ENCODE measurements at regions not wholly inside any gene's neighbourhood (a gene's known extent, or its start where the extent isn't known, plus 50 kb on each side); places are given as distances from the start of the nearest gene placed in this dataset.

DNA sequence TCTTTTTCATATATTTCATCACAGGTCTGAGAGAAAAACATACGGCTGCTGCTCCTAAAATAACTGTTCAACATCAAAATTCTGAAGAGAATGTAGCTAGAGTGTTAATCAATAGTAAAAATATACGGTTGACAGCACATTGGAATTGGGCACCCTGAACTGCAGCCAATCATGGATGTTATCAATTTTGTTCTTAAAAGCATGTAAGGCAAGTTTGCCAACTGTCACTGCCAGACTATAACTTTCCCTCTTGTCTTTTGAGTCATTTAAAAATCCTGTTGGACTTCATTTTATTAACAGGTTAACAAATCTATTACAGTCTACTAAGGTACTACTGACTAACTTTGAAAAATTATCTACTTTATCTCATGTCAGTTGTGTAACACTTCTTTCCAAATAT lies 592.8 kb downstream of the HACE1 start (continued):
- TF ChIP-seq, protein P1, sequence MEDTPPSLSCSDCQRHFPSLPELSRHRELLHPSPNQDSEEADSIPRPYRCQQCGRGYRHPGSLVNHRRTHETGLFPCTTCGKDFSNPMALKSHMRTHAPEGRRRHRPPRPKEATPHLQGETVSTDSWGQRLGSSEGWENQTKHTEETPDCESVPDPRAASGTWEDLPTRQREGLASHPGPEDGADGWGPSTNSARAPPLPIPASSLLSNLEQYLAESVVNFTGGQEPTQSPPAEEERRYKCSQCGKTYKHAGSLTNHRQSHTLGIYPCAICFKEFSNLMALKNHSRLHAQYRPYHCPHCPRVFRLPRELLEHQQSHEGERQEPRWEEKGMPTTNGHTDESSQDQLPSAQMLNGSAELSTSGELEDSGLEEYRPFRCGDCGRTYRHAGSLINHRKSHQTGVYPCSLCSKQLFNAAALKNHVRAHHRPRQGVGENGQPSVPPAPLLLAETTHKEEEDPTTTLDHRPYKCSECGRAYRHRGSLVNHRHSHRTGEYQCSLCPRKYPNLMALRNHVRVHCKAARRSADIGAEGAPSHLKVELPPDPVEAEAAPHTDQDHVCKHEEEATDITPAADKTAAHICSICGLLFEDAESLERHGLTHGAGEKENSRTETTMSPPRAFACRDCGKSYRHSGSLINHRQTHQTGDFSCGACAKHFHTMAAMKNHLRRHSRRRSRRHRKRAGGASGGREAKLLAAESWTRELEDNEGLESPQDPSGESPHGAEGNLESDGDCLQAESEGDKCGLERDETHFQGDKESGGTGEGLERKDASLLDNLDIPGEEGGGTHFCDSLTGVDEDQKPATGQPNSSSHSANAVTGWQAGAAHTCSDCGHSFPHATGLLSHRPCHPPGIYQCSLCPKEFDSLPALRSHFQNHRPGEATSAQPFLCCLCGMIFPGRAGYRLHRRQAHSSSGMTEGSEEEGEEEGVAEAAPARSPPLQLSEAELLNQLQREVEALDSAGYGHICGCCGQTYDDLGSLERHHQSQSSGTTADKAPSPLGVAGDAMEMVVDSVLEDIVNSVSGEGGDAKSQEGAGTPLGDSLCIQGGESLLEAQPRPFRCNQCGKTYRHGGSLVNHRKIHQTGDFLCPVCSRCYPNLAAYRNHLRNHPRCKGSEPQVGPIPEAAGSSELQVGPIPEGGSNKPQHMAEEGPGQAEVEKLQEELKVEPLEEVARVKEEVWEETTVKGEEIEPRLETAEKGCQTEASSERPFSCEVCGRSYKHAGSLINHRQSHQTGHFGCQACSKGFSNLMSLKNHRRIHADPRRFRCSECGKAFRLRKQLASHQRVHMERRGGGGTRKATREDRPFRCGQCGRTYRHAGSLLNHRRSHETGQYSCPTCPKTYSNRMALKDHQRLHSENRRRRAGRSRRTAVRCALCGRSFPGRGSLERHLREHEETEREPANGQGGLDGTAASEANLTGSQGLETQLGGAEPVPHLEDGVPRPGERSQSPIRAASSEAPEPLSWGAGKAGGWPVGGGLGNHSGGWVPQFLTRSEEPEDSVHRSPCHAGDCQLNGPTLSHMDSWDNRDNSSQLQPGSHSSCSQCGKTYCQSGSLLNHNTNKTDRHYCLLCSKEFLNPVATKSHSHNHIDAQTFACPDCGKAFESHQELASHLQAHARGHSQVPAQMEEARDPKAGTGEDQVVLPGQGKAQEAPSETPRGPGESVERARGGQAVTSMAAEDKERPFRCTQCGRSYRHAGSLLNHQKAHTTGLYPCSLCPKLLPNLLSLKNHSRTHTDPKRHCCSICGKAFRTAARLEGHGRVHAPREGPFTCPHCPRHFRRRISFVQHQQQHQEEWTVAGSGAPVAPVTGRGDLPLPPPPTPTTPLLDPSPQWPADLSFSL (CRISPR knock-in tag; IDR thresholded peaks at IDR 0.05), result no peak
- TF ChIP-seq, protein P2, sequence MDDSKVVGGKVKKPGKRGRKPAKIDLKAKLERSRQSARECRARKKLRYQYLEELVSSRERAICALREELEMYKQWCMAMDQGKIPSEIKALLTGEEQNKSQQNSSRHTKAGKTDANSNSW (CRISPR knock-in tag; IDR thresholded peaks at IDR 0.05; ENCODE audit: borderline replicate concordance), result no peak
- no peak for TF ChIP-seq EZH2 (conservative IDR thresholded peaks at IDR 0.05; ENCODE audit: low read depth, low read length)
- TF ChIP-seq, protein P3, sequence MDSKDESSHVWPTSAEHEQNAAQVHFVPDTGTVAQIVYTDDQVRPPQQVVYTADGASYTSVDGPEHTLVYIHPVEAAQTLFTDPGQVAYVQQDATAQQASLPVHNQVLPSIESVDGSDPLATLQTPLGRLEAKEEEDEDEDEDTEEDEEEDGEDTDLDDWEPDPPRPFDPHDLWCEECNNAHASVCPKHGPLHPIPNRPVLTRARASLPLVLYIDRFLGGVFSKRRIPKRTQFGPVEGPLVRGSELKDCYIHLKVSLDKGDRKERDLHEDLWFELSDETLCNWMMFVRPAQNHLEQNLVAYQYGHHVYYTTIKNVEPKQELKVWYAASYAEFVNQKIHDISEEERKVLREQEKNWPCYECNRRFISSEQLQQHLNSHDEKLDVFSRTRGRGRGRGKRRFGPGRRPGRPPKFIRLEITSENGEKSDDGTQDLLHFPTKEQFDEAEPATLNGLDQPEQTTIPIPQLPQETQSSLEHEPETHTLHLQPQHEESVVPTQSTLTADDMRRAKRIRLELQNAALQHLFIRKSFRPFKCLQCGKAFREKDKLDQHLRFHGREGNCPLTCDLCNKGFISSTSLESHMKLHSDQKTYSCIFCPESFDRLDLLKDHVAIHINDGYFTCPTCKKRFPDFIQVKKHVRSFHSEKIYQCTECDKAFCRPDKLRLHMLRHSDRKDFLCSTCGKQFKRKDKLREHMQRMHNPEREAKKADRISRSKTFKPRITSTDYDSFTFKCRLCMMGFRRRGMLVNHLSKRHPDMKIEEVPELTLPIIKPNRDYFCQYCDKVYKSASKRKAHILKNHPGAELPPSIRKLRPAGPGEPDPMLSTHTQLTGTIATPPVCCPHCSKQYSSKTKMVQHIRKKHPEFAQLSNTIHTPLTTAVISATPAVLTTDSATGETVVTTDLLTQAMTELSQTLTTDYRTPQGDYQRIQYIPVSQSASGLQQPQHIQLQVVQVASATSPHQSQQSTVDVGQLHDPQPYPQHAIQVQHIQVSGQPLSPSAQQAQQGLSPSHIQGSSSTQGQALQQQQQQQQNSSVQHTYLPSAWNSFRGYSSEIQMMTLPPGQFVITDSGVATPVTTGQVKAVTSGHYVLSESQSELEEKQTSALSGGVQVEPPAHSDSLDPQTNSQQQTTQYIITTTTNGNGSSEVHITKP (CRISPR knock-in tag; IDR thresholded peaks at IDR 0.05; ENCODE audit: low read depth), result no peak
- no peak for TF ChIP-seq ZNF253 (CRISPR knock-in tag; IDR thresholded peaks at IDR 0.05; ENCODE audit: borderline replicate concordance)
- TF ChIP-seq ZNF766 (CRISPR knock-in tag; IDR thresholded peaks at IDR 0.05; ENCODE audit: borderline replicate concordance), result no peak

Measured in HepG2 (cell line).